GM19043 (cell line): ENCODE measurements at regions not wholly inside any gene's neighbourhood (a gene's known extent, or its start where the extent isn't known, plus 50 kb on each side); places are given as distances from the start of the nearest gene placed in this dataset.
"Not testable (repeated sequence)": the region's sequence is repeated elsewhere in the genome, so short reads cannot be mapped to it uniquely, and the experiment has no call there.

Source experiments
- ATAC-seq: cut with Tn5 transposase; IDR thresholded peaks from one replicate; pipeline ENCODE4 v1.9.1; 2021; ENCODE audit warnings: low read depth; ENCODE audit not compliant: unreplicated experiment

- no peak for ATAC-seq
Observed at GRCh38 chr5:18395126-18396110, 761.2 kb downstream of the TAF11L14 start.

- ATAC-seq = no peak
Observed at GRCh38 chr5:18397371-18397770, 763.1 kb downstream of the TAF11L14 start.

- ATAC-seq = no peak
Observed at GRCh38 chr5:18397891-18398290, 763.6 kb downstream of the TAF11L14 start.

DNA sequence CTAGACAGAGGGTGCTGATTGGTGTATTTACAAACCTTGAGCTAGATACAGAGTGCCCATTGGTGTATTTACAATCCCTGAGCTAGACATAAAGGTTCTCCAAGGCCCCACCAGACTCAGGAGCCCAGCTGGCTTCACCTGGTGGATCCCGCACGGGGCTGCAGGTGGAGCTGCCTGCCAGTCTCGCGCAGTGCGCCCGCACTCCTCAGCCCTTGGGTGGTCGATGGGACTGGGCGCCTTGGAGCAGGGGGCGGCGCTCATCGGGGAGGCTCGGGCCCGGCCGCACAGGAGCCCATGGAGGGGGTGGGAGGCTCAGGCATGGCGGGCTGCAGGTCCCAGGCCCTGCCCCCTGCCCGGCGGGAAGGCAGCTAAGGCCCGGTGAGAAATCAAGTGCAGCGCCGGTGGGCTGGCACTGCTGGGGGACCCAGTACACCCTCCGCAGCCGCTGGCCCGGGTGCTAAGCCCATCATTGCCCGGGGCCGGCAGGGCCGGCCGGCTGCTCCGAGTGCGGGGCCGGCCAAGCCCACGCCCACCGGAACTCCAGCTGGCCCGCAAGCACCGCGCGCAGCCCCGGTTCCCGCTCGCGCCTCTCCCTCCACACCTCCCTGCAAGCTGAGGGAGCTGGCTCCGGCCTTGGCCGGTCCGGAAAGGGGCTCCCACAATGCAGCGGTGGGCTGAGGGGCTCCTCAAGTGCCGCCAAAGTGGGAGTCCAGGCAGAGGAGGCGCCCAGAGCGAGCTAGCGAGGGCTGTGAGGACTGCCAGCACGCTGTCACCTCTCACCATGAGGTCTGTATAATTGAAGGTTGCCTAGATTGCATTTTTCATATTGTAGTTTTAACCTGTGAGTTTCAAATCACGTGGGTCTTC lies 765.4 kb downstream of the TAF11L14 start:
- not testable (repeated sequence) for ATAC-seq

GRCh38 chr5:18403141-18403540 lies 768.9 kb downstream of the TAF11L14 start:
- no peak for ATAC-seq

- ATAC-seq = no peak
Observed at GRCh38 chr5:18403941-18404438, 769.7 kb downstream of the TAF11L14 start.

DNA sequence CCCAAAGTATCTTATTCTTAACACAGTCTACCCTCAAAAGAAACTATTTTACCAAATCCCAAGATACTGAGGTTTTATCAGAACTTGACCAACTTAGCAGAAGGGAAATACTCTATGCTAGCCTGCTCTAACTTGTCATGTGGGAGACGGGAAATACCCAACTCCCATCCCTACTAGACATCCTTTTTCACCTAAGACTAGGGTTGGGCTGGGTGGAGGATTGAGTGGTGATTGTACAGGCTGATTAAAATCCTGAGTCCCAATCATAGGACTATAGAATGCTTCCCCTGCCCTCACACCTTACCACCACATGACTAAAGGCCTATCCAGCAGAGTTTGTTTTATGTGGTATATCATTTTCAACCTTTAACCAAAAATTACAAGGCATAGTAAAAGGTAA lies 786.5 kb downstream of the TAF11L14 start:
- ATAC-seq = no peak

- no peak for ATAC-seq
Observed at GRCh38 chr5:18433336-18433735, 799.1 kb downstream of the TAF11L14 start.

DNA sequence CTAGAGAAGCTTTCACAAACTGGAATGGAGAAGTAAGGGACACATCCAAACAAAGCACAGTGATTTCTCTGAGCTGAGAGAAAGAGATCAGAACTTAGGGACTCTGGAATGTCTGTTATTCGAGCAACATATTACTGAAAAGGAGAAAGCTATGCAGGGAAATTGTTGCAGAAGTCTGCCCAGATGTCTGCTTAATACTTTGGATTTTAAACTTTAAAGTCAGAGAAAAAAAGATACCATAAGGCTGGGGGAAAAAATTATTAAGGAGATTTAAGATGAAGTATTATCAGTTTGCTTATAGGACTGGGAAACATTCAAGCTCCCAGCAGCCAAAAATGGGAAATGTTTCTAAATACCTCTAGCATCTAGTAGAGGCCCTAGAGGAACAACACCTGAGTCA lies 803.9 kb downstream of the TAF11L14 start:
- ATAC-seq = no peak

DNA sequence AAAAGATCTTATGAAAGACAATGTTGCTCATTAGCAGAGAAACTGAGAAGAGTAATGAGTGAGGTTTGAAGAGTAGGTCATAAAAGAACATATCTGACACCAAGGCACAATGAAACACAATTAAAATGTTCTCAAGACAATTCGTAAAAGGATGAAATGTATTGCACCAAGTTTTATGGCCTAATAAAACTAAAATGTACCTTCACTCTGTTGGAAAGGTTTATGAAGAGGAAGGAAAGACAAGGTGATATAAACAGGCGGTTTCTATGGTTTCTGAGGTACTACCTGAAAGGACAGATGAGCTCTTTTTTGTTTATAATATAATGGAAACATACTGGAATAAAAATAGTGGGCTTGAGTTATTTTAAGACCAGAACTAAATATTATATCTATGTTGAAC lies 821.3 kb downstream of the TAF11L14 start:
- ATAC-seq = no peak

GRCh38 chr5:18457255-18457654 lies 823.0 kb downstream of the TAF11L14 start:
- ATAC-seq = no peak

- ATAC-seq = no peak
Observed at GRCh38 chr5:18461766-18462165, 827.5 kb downstream of the TAF11L14 start.

DNA sequence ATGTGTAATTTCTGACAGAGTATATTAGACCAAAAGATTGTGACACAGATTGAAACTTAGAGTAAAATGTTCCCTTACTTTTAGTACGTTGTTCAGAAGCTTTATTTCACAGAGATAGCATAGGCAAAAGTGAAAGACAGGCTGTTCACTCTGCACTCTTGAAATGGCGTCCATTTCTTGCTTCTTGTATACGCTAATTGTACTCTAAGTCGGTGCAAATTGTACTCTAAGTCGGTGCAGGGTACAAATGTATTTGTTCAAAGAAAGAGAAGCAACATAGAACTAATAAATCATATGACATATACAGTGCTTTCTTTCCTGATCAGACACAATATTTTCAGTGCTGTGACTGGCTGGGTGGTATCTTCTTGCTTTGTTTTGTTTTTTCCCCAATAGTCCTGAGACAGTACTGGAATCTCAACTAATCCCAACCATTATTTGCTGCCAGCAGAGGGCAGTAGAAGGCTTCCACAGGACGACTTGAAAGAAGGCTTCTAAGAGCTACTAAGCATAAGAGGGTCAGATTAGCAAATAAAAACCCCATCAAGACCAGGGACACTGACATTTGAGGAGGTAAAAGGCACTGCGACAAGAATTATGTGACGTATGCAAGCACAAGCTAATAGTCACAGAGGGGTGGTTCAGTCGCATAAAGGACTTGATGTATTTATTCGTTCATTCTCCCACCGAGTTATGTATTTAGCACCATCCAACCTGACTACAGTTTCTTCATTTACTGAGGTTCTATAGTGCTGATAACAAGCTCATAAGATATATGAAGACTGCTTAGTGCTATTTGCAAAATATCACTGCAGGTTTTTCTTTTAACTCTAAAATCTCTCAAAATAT lies 831.8 kb downstream of the TAF11L14 start:
- peak; percentile 77 for ATAC-seq

GRCh38 chr5:18466731-18467130 lies 832.5 kb downstream of the TAF11L14 start:
- no peak for ATAC-seq

GRCh38 chr5:18471791-18472190 lies 837.5 kb downstream of the TAF11L14 start:
- not testable (repeated sequence) for ATAC-seq

DNA sequence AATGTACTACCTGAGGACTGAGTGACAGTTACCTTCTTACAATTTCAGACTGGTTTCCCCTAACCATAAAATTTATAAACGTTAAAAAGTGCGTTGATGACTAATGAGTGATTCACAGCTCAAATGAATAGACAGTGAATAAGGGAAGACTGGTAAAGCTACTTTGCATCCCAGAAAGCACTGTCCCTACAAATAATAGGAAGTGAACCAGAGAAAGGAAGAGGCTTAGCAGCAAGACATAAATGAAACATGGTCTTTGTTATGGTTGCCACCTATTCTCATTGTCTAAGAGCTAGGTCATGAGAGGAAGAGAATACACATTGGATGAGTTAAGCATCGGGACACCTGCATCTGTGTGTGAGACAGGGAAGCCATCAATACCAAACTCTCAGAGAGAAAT lies 849.2 kb downstream of the TAF11L14 start:
- no peak for ATAC-seq

- ATAC-seq = no peak
Observed at GRCh38 chr5:18487928-18488480, 853.7 kb downstream of the TAF11L14 start.

GRCh38 chr5:18489703-18490102 lies 855.4 kb downstream of the TAF11L14 start:
- ATAC-seq = no peak

GRCh38 chr5:18491349-18491748 lies 857.1 kb downstream of the TAF11L14 start:
- no peak for ATAC-seq

DNA sequence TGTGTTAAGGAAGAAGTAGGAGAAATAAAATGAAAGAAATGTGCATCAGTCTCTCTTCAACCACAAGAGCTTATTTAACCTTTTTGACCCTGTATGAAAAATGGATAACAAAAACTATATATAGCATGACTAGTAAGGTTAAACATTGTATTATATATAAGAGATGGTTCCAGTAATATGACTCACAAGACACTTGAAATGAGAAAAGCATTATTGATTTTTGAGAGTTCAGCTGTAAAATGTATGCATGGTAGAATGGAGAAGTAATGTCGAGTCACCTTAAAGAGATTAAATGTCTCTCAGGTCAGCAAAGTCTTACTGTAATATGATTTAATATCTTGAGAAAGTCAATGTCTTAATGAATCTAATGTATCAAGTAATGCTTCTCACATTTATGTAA lies 860.9 kb downstream of the TAF11L14 start:
- ATAC-seq = no peak
